Cardiac fibroblast (primary cell): ENCODE measurements at regions not wholly inside any gene's neighbourhood (a gene's known extent, or its start where the extent isn't known, plus 50 kb on each side); places are given as distances from the start of the nearest gene placed in this dataset.

Experiments
- DNase-seq, 2 donors: peaks; one replicate each; pipeline versions ENCODE4 v3.0.0 to v3.0.0-alpha.2; 2010; ENCODE audit warnings: low read depth in 2 of 2
- H3K4me3 ChIP-seq, 2 donors: replicated peaks in 1 of 2; 1 replicate in 1 of 2; 2 replicates in 1 of 2; pipeline ENCODE4 v1.5.1; 2011; ENCODE audit warnings: low read depth in 2 of 2, low read length in 2 of 2, mild to moderate bottlenecking in 2 of 2, moderate library complexity in 1 of 2
- TF ChIP-seq, protein P1 (sequence below): IDR thresholded peaks from one replicate; pipeline ENCODE4 v1.5.1; 2011; ENCODE audit warnings: low read depth, mild to moderate bottlenecking, low read length, inconsistent platforms

DNA sequence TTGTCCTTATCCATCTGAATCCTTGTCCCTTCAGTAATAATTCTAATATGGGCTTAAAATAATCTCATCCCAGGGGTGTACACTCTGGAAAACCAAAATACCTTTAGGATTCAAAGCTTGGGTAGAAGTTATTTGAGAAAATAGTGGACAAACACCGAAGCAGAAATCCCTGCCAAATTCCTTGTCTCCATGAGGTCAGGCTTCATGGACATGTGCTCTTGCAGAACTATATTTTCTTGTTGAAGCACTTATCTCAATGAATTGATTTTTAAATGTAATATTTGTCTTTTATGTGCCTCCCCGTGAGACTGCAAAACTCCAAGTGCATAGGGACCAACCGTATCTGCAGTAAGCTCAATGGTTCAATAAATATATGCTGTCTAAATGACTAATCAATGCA is 1153.3 kb upstream of the AUTS2 start:
- no peak overlapping the region for H3K4me3 ChIP-seq
- TF ChIP-seq, protein P1, sequence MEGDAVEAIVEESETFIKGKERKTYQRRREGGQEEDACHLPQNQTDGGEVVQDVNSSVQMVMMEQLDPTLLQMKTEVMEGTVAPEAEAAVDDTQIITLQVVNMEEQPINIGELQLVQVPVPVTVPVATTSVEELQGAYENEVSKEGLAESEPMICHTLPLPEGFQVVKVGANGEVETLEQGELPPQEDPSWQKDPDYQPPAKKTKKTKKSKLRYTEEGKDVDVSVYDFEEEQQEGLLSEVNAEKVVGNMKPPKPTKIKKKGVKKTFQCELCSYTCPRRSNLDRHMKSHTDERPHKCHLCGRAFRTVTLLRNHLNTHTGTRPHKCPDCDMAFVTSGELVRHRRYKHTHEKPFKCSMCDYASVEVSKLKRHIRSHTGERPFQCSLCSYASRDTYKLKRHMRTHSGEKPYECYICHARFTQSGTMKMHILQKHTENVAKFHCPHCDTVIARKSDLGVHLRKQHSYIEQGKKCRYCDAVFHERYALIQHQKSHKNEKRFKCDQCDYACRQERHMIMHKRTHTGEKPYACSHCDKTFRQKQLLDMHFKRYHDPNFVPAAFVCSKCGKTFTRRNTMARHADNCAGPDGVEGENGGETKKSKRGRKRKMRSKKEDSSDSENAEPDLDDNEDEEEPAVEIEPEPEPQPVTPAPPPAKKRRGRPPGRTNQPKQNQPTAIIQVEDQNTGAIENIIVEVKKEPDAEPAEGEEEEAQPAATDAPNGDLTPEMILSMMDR, result no peak
- DNase-seq, result no peak

DNA sequence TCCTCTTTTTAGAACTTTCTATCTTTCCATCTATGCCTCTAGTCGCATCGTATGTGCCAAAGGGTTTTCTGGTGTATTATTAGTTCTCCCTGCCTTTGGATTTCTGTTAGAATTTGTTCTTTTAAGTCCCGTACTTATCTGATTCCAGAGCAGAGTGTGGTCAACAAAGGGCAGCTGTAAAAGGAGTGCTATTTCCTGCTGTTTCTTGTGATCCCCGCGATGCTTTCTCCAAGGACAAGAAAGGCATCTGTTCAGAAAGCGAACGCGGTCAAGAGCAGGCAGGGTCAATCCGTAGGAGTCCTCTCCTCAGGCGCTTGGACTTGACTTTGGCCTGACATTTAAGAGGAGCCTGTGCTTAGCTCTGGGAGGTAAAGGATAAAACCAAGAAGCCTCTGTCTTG is 1152.1 kb upstream of the AUTS2 start:
- DNase-seq, result no peak
- no peak overlapping the region for H3K4me3 ChIP-seq
- TF ChIP-seq, protein P1, result no peak

DNA sequence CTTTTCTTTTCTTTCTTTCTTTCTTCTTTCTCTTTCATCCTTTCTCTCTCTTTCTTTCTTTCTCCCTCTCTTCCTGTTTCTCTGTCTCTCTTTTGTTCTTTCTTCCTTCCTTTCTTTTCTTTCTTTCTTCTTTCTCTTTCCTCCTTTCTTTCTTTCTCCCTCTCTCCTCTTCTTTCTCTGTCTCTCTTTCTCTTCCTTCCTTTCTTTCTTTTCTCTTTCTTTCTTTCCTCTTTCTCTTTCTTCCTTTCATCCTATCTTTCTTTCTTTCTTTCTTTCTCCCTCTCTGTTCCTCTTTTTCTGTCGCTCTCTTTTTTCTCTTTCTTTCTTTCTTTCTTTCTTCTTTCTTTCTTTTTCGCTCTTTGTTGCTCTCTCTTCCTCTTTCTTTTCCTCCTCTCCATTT is 1149.2 kb upstream of the AUTS2 start:
- TF ChIP-seq, protein P1, result no peak
- no peak overlapping the region for H3K4me3 ChIP-seq
- no peak for DNase-seq

DNA sequence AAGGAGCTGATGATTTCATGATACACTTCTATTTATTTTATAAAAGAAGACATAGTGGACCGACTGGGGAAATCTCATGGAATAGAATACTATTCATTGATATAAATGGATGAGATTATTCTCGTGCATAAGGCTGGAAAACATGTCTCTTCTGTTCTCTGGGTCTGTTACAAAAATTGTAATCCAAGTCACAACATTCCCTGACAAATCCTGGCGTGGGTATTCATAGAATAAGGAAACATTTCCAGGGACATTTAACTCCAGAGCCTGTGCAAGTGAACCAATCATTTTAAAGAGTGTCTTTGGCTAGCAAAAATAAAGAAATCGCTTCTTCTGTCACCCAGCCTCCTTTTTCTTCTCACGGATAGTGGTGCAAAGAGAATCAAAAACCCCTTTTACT is 1148.5 kb upstream of the AUTS2 start:
- no peak for DNase-seq
- H3K4me3 ChIP-seq, result no peak overlapping the region
- TF ChIP-seq, protein P1, result no peak

DNA sequence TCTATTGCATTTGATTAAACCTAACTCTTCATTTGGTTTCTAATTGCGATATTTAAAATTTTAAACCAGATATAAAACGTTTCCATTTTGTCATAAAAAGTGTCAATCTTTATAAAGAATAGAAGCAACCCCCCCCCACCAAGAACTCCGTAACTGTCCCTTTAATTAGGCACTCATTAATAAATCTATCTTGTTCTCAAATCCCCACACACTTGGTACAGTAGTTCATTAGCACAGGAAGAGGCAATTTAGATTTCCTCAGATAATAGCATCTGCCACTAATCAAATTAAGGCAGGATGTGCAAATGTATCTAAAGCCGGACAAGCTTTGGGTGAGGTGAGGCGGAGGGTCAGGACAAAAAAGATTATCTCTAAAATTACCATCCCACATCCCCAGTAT is 1143.3 kb upstream of the AUTS2 start:
- TF ChIP-seq, protein P1, result no peak
- no peak overlapping the region for H3K4me3 ChIP-seq
- no peak for DNase-seq

DNA sequence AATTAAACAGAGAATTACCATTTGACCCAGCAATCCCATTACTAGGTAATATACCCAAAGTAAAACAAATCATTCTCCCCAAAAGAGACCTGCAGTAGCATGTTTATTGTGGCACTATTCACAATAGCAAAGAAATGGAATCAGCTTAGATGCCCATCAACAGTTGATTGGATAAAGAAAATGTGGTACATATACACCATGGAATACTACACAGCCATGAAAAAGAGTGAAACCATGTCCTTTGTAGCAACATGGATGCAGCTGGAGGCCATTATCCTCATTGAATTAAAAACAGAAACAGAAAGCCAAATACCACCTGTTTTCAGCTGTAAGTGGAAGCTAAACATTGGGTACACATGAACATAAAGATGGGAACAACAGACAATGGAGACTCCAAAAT is 1141.8 kb upstream of the AUTS2 start:
- no peak for DNase-seq
- H3K4me3 ChIP-seq, result no peak overlapping the region
- TF ChIP-seq, protein P1, result no peak

DNA sequence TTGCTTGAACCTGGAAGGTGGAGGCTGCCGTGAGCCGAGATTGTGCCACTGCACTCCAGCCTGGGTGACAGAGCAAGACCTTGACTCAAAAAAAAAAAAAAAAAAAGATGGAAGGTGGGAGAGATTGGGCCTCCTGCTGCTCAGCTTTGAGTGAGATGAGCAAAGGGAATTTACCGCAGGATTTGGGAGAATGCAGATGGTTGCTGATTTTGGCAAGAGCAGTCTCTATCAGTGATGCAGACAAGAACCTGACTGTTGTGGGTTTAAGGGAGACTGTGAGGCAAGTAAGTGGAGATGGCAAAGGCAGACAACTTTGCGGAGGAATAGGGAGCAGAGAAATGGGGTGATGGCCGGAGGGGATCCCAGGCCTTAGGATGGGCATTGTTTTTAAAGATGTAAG is 1140.8 kb upstream of the AUTS2 start:
- H3K4me3 ChIP-seq, result no peak overlapping the region
- DNase-seq, result no peak
- TF ChIP-seq, protein P1, result no peak
